ENCODE measurements at regions not wholly inside any gene's neighbourhood (a gene's known extent, or its start where the extent isn't known, plus 50 kb on each side); places are given as distances from the start of the nearest gene placed in this dataset.
"Not testable (repeated sequence)": the region's sequence is repeated elsewhere in the genome, so short reads cannot be mapped to it uniquely, and the experiment has no call there.

DNA sequence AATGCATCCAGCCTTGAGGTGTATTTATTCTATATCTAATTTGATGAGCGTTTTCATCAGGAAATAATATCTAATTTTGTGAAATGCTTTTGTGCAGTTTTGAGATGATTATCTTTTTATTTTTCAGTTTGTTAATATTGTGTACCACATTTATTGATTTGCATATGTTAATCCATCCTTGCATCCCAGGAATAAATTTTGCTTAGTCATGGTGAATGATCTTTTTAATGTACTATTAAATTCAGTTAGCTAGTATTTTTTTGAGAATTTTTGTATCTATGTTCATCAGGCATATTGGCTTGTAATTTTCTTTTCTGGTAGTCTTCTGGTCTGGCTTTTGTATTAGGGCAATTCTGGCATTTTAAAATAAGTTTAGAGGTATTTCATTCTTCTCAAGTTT lies 697.5 kb upstream of the ADGRL4 start:
- intact Hi-C loops (cut with DNase I; ENCODE audit: low total_unique reads), result no loop called here
- H3K27me3 ChIP-seq, result no peaks in the 10 kb centered on the region
- H3K36me3 ChIP-seq, result no peaks in the 10 kb centered on the region
- no peak overlapping the region for H3K4me3 ChIP-seq
- no peak for DNase-seq
- TF ChIP-seq CTCF (IDR thresholded peaks at IDR 0.05), result no peak
- H3K4me1 ChIP-seq, result no peaks in the 10 kb centered on the region
- no peaks in the 10 kb centered on the region for H3K9me3 ChIP-seq
- H3K27ac ChIP-seq, result no peak overlapping the region

DNA sequence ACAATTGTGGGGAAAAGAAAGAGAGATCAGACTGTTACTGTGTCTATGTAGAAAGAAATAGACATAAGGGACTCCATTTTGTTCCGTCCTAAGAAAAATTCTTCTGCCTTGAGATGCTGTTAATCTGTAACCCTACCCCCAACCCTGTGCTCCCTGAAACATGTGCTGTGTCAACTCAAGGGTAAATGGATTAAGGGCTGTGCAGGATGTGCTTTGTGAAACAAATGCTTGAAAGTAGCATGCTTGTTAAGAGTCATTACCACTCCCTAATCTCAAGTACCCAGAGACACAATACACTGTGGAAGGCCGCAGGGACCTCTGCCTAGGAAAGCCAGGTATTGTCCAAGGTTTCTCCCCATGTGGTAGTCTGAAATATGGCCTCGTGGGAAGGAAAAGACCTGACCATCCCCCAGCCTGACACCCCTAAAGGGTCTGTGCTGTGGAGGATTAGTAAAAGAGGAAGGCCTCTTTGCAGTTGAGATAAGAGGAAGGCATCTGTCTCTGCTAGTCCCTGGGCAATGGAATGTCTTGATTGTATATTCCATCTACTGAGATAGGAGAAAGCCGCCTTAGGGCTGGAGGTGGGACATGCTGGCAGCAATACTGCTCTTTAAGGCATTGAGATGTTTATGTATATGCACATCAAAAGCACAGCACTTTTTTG lies 695.9 kb upstream of the ADGRL4 start:
- H3K27me3 ChIP-seq; intact Hi-C loops (cut with DNase I; ENCODE audit: low total_unique reads); H3K9me3 ChIP-seq: not testable (repeated sequence)

GRCh38 chr1:79695138-79695537 lies 688.6 kb upstream of the ADGRL4 start:
- Histone ChIP-seq H3K4me3 (no peak overlapping the region), H3K4me1 (no peaks in the 10 kb centered on the region), H3K9me3 (no peaks in the 10 kb centered on the region), H3K27ac (no peak overlapping the region), H3K27me3 (no peaks in the 10 kb centered on the region), H3K36me3 (no peaks in the 10 kb centered on the region)
- intact Hi-C loops (cut with DNase I; ENCODE audit: low total_unique reads), result no loop called here
- DNase-seq, result no peak
- TF ChIP-seq CTCF (IDR thresholded peaks at IDR 0.05), result no peak

More for the DNA sequence above, 695.9 kb upstream of the ADGRL4 start:
- H3K4me3 ChIP-seq, H3K36me3 ChIP-seq, DNase-seq, H3K27ac ChIP-seq, H3K4me1 ChIP-seq: not testable (repeated sequence)

GRCh38 chr1:79694241-79694640 lies 687.7 kb upstream of the ADGRL4 start:
- no peaks in the 10 kb centered on the region for H3K36me3 ChIP-seq
- H3K27ac ChIP-seq, result no peak overlapping the region
- no peak for TF ChIP-seq CTCF (IDR thresholded peaks at IDR 0.05)
- no peak overlapping the region for H3K4me3 ChIP-seq
- no peaks in the 10 kb centered on the region for H3K27me3 ChIP-seq
- no peak for DNase-seq
- intact Hi-C loops (cut with DNase I; ENCODE audit: low total_unique reads), result no loop called here
- no peaks in the 10 kb centered on the region for H3K4me1 ChIP-seq
- H3K9me3 ChIP-seq, result no peaks in the 10 kb centered on the region

- H3K9me3 ChIP-seq, result no peaks in the 10 kb centered on the region
- no peak overlapping the region for H3K4me3 ChIP-seq
- no peaks in the 10 kb centered on the region for H3K36me3 ChIP-seq
- no peaks in the 10 kb centered on the region for H3K4me1 ChIP-seq
- DNase-seq, result no peak
- intact Hi-C loops (cut with DNase I; ENCODE audit: low total_unique reads), result no loop called here
- no peaks in the 10 kb centered on the region for H3K27me3 ChIP-seq
- no peak overlapping the region for H3K27ac ChIP-seq
- no peak for TF ChIP-seq CTCF (IDR thresholded peaks at IDR 0.05)
These were observed 687.0 kb upstream of the ADGRL4 start for GRCh38 chr1:79693441-79694114.

DNA sequence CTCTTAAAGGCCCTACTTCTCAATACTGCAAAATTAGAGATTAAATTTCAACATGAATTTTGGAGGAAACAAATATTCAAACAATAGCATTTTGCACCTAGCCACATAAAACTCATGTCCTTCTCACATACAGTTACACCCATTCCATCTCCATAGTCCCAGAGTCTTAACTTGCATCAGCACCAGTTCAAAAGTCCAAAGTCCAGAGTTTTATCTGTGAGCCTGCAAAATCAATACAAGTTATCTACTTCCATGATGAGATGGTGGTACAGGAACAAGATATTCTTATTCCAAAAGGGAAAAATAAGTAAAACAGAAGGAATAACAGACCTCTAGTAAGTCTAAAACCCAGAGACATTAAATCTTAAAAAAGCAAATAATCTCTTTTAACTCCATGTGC lies 686.0 kb upstream of the ADGRL4 start:
- H3K27me3 ChIP-seq, result no peaks in the 10 kb centered on the region
- intact Hi-C loops (cut with DNase I; ENCODE audit: low total_unique reads), result no loop called here
- no peak for DNase-seq
- no peaks in the 10 kb centered on the region for H3K9me3 ChIP-seq
- no peak for TF ChIP-seq CTCF (IDR thresholded peaks at IDR 0.05)
- no peak overlapping the region for H3K4me3 ChIP-seq
- H3K4me1 ChIP-seq, result no peaks in the 10 kb centered on the region
- no peak overlapping the region for H3K27ac ChIP-seq
- no peaks in the 10 kb centered on the region for H3K36me3 ChIP-seq

Measured in tibial artery (tissue), 4 donors.